ENCODE measurements at regions not wholly inside any gene's neighbourhood (a gene's known extent, or its start where the extent isn't known, plus 50 kb on each side); places are given as distances from the start of the nearest gene placed in this dataset.

GRCh38 chr16:52294660-52295059 lies 252.3 kb downstream of the TOX3 start:
- Histone ChIP-seq H3K27me3 (ENCODE audit: low read depth, low read length) (no peaks in the 10 kb centered on the region), H4K20me1 (ENCODE audit: insufficient read depth, low read length) (no peaks in the 10 kb centered on the region), H3K79me2 (ENCODE audit: low read length) (no peaks in the 10 kb centered on the region), H3K4me3 (ENCODE audit: low read length) (no peak overlapping the region), H3K9ac (ENCODE audit: low read length) (no peak overlapping the region), H3K4me2 (ENCODE audit: low read length) (no peak overlapping the region), H3K9me3 (ENCODE audit: insufficient read depth, low read length) (no peaks in the 10 kb centered on the region), H2AFZ (ENCODE audit: low read depth, low read length) (no peak overlapping the region), H3K36me3 (replicated peaks; ENCODE audit: low read depth, low read length) (no peaks in the 10 kb centered on the region), H3K27ac (ENCODE audit: low read length) (no peak overlapping the region), H3K4me1 (ENCODE audit: low read length) (no peaks in the 10 kb centered on the region)
- TF ChIP-seq EZH2phosphoT487 (IDR thresholded peaks at IDR 0.05; ENCODE audit: low read depth) = no peak
- no peak for TF ChIP-seq CTCF (IDR thresholded peaks at IDR 0.05; ENCODE audit: low read depth, low read length)

- H4K20me1 ChIP-seq (ENCODE audit: insufficient read depth, low read length) = no peaks in the 10 kb centered on the region
- H3K27ac ChIP-seq (ENCODE audit: low read length) = no peak overlapping the region
- no peak overlapping the region for H3K4me2 ChIP-seq (ENCODE audit: low read length)
- TF ChIP-seq CTCF (IDR thresholded peaks at IDR 0.05; ENCODE audit: low read depth, low read length) = no peak
- TF ChIP-seq EZH2phosphoT487 (IDR thresholded peaks at IDR 0.05; ENCODE audit: low read depth) = no peak
- no peak overlapping the region for H3K4me3 ChIP-seq (ENCODE audit: low read length)
- no peak overlapping the region for H3K9ac ChIP-seq (ENCODE audit: low read length)
- no peaks in the 10 kb centered on the region for H3K9me3 ChIP-seq (ENCODE audit: insufficient read depth, low read length)
- no peaks in the 10 kb centered on the region for H3K27me3 ChIP-seq (ENCODE audit: low read depth, low read length)
- no peaks in the 10 kb centered on the region for H3K4me1 ChIP-seq (ENCODE audit: low read length)
- no peaks in the 10 kb centered on the region for H3K79me2 ChIP-seq (ENCODE audit: low read length)
- H2AFZ ChIP-seq (ENCODE audit: low read depth, low read length) = no peak overlapping the region
- no peaks in the 10 kb centered on the region for H3K36me3 ChIP-seq (replicated peaks; ENCODE audit: low read depth, low read length)
Observed at GRCh38 chr16:52293204-52293603, 253.7 kb downstream of the TOX3 start.

DNA sequence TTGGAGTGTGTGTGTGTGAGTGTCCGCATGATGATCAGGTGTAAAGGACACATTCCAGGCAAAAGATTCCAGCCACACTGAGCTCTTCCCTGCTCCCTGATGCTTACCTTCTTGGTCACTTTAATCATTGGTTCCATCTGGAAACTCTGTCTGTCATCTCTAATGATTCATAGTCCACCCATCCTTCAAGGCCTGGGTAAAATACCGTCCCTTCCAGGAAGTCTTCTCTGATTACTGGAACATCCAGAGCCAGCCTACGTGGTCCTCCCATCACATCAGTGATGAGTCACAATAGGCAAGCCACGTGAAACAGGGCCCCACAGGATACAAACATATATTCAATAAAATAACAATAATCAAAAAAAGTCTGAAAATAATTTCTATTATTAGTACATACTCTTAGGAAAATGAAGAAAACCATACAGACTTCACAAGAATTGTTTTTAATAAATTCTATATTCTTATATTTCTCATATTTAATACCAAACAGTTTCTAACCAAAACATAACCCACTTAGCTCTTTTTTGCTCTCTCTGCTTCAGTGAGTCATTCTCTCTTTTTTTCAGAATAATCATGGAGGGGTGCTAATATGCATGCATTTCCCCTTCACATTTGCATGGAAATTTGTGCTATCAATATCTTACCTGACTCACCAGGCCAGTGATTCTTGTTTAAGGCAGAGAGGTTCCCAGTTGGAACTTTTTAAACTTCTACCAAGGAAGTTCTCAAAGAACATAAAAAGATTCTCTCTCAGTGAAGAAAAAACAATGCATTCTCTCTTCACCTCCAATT lies 263.2 kb downstream of the TOX3 start:
- Histone ChIP-seq H3K4me1 (ENCODE audit: low read length) (no peaks in the 10 kb centered on the region), H3K9me3 (ENCODE audit: insufficient read depth, low read length) (no peaks in the 10 kb centered on the region), H3K4me3 (ENCODE audit: low read length) (no peak overlapping the region), H4K20me1 (ENCODE audit: insufficient read depth, low read length) (no peaks in the 10 kb centered on the region), H3K27me3 (ENCODE audit: low read depth, low read length) (no peaks in the 10 kb centered on the region), H2AFZ (ENCODE audit: low read depth, low read length) (no peak overlapping the region), H3K4me2 (ENCODE audit: low read length) (no peak overlapping the region), H3K36me3 (replicated peaks; ENCODE audit: low read depth, low read length) (no peaks in the 10 kb centered on the region), H3K9ac (ENCODE audit: low read length) (no peak overlapping the region), H3K27ac (ENCODE audit: low read length) (no peak overlapping the region), H3K79me2 (ENCODE audit: low read length) (no peaks in the 10 kb centered on the region)
- TF ChIP-seq EZH2phosphoT487 (IDR thresholded peaks at IDR 0.05; ENCODE audit: low read depth) (no peak), CTCF (IDR thresholded peaks at IDR 0.05; ENCODE audit: low read depth, low read length) (no peak)

DNA sequence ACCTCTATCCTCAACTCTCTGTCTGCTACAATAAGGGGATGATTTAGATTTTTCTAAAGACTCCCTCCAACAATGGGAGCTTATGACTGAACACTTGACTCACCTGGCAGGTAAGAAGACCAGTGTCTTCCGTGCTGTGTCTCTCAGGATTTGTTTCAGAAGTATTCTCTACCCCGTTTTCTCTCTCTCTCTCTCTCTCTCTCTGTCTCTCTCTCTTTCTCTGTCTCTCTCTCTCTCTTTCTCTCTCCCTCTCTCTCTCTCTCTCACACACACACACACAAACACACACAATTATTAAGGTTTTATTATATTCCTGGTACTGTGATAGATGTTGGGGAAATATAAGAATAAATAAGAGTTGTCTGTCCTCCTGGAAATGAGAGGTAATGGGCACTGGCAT lies 263.9 kb downstream of the TOX3 start:
- TF ChIP-seq EZH2phosphoT487 (IDR thresholded peaks at IDR 0.05; ENCODE audit: low read depth) (no peak), CTCF (IDR thresholded peaks at IDR 0.05; ENCODE audit: low read depth, low read length) (no peak)
- no peak overlapping the region for H2AFZ ChIP-seq (ENCODE audit: low read depth, low read length)
- no peaks in the 10 kb centered on the region for H3K27me3 ChIP-seq (ENCODE audit: low read depth, low read length)

More for the DNA sequence above, 263.9 kb downstream of the TOX3 start:
- no peaks in the 10 kb centered on the region for H3K36me3 ChIP-seq (replicated peaks; ENCODE audit: low read depth, low read length)
- H3K79me2 ChIP-seq (ENCODE audit: low read length) = no peaks in the 10 kb centered on the region
- H3K9ac ChIP-seq (ENCODE audit: low read length) = no peak overlapping the region
- H3K27ac ChIP-seq (ENCODE audit: low read length) = no peak overlapping the region
- H3K9me3 ChIP-seq (ENCODE audit: insufficient read depth, low read length) = no peaks in the 10 kb centered on the region
- no peaks in the 10 kb centered on the region for H3K4me1 ChIP-seq (ENCODE audit: low read length)
- H3K4me2 ChIP-seq (ENCODE audit: low read length) = no peak overlapping the region
- no peaks in the 10 kb centered on the region for H4K20me1 ChIP-seq (ENCODE audit: insufficient read depth, low read length)
- no peak overlapping the region for H3K4me3 ChIP-seq (ENCODE audit: low read length)
